LHCN-M2 (cell line): ENCODE measurements at regions not wholly inside any gene's neighbourhood (a gene's known extent, or its start where the extent isn't known, plus 50 kb on each side); places are given as distances from the start of the nearest gene placed in this dataset.

ENCODE experiments used
- DNase-seq: peaks from one replicate; pipeline ENCODE4 v3.0.0-alpha.2; 2012; ENCODE audit warnings: low read depth

- no peak for DNase-seq
Observed at GRCh38 chr12:115402443-115403180, 718.6 kb upstream of the TBX3 start.

- DNase-seq = no peak
Observed at GRCh38 chr12:115401761-115402160, 717.8 kb upstream of the TBX3 start.

DNA sequence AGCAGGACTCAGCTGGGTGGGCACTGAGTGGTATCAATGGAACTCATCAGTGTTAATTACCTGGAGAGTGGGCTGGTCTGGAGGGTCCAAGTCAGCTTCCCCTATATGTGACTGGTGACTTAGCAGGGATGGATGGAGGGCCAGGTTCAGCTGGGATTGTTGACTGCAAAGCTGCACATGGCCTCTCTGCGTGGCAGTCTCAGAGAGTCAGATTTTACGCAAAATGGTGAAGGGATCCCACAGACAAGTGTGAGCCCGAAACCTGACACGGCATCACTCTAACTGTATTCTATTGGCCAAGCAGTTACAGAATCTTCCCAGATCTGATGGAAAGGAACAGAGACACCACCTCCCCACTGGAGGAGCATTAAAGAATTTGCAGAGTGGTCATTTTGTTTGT, 716.0 kb upstream of the TBX3 start:
- DNase-seq = no peak

GRCh38 chr12:115398311-115398781, 714.4 kb upstream of the TBX3 start:
- DNase-seq = no peak

DNA sequence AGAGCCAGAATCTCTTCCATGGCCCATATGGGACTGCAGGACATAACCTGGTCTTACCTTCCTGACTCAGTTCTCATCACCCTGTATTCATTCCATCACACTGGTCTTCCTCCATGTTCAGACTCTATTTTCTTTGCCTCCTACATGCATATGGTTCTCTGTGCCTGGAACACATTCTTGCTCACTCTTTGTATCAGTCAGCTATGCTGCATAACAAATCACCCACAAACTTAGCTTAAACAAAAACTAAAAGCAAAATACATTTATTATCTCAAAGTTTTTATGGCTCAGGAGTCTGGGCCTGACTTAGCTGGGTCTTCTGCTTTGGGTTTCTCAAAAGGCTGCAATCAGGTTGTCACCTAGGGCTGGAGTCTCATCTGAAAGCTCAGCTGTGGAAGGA, 712.6 kb upstream of the TBX3 start:
- no peak for DNase-seq

GRCh38 chr12:115394496-115395220, 710.7 kb upstream of the TBX3 start:
- no peak for DNase-seq

DNA sequence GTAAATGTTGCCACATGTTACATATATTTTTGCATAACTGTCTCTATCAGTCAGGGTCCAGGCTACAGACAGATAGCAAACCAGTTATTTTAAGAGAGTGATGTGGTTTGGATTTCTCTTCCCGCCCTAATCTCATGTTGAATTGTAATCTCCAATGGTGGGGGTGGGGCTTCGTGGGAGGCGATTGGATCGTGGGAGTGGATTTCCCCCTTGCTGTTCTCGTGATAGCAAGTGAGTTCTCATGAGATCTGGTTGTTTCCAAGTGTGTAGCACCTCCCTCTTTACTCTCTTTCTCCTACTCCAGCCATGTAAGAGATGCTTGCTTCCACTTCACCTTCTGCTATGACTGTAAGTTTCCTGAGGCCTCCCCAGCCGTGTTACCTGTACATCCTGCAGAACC, 704.2 kb upstream of the TBX3 start:
- no peak for DNase-seq

GRCh38 chr12:115387467-115387901, 703.5 kb upstream of the TBX3 start:
- no peak for DNase-seq

- no peak for DNase-seq
Observed at GRCh38 chr12:115386946-115387345, 703.0 kb upstream of the TBX3 start.

- DNase-seq = no peak
Observed at GRCh38 chr12:115385141-115385540, 701.2 kb upstream of the TBX3 start.

- DNase-seq = no peak
Observed at GRCh38 chr12:115384391-115384790, 700.4 kb upstream of the TBX3 start.

GRCh38 chr12:115383668-115384067, 699.7 kb upstream of the TBX3 start:
- DNase-seq = no peak

- DNase-seq = no peak
Observed at GRCh38 chr12:115382681-115383080, 698.7 kb upstream of the TBX3 start.

DNA sequence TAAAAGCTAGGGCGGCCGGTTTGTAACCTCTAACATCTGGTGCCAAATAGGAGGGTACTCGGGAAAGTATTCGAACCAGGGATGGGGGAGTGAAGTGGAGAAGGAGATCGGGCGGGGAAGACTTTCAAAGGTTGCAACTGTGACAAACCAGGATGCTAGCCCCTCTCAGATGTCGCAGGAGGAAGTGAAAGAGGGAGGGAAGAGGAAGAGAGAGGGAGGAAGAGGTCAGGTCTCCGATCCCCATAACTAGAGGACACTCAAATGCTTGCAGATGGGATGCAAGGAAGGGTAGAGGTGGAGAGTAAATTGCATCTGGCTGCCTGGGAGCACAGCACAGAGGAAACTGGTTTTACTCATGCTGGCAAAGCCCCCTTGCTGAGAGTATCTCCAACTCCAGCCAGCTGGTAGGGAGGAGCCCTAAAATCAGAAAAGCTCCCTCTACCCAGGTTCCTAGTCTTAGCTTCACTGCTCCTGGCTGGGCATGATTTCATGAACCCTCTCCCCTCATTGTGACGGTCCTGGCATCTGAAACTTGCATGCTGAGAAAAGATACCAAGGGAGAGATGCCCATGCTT, 696.7 kb upstream of the TBX3 start:
- DNase-seq = no peak

GRCh38 chr12:115378291-115378690, 694.3 kb upstream of the TBX3 start:
- no peak for DNase-seq

- DNase-seq = no peak
Observed at GRCh38 chr12:115377779-115378178, 693.8 kb upstream of the TBX3 start.

GRCh38 chr12:115377230-115377629, 693.3 kb upstream of the TBX3 start:
- DNase-seq = no peak

GRCh38 chr12:115375186-115375991, 691.4 kb upstream of the TBX3 start:
- DNase-seq = no peak

- no peak for DNase-seq
Observed at GRCh38 chr12:115374480-115375185, 690.7 kb upstream of the TBX3 start.

- DNase-seq = no peak
Observed at GRCh38 chr12:115371711-115372110, 687.7 kb upstream of the TBX3 start.

GRCh38 chr12:115370650-115371049, 686.7 kb upstream of the TBX3 start:
- DNase-seq = no peak
